UCSD-AML1 (cell line): ENCODE measurements at regions not wholly inside any gene's neighbourhood (a gene's known extent, or its start where the extent isn't known, plus 50 kb on each side); places are given as distances from the start of the nearest gene placed in this dataset.

Source experiments
- DNase-seq: peaks from one replicate; lab custom pipeline; 2025; ENCODE audit not compliant: unreplicated experiment; lab: John Stamatoyannopoulos, UW

DNA sequence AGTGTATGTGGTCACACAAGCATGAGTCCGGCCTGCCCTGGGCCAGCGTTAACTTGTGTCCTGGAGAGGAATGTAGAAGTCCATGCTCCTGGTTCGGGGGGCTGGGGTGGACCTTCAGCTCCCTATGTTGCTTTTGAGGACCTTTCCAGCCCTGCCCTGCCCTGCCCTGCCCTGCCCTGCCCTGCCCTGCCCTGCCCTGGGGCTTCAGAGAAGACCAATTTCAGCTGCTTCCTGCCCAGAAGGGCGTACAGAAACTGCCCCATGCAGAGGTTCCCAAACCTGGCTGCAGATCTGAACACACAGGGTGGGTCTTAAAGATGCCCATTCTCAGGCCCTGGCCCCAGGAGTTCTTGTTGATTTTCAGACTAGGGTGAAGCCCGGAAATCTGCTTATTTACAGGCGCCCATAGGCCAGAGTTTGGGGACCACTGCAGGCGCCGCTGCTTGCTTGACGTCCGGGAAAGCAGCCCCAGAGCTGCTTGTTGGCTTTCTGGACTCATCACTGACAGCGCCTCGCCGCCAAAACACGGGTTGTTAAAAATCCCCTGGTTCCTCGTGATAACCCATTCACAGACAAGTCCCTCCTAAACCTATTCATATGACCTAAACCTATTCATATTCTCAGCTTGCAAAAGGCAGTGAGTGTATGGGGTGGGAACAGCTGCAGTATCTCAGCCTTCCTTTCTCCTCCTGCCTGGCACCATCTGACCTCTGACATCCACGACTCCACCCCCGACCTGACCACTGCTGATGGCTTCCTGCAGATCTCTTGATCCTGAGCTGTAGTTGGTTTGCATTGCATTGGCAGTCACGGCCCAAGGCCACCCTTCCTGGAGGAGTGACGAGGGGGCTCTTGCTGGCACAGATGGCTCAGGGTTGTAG is 198.3 kb downstream of the GLI2 start:
- DNase-seq: no peak

DNA sequence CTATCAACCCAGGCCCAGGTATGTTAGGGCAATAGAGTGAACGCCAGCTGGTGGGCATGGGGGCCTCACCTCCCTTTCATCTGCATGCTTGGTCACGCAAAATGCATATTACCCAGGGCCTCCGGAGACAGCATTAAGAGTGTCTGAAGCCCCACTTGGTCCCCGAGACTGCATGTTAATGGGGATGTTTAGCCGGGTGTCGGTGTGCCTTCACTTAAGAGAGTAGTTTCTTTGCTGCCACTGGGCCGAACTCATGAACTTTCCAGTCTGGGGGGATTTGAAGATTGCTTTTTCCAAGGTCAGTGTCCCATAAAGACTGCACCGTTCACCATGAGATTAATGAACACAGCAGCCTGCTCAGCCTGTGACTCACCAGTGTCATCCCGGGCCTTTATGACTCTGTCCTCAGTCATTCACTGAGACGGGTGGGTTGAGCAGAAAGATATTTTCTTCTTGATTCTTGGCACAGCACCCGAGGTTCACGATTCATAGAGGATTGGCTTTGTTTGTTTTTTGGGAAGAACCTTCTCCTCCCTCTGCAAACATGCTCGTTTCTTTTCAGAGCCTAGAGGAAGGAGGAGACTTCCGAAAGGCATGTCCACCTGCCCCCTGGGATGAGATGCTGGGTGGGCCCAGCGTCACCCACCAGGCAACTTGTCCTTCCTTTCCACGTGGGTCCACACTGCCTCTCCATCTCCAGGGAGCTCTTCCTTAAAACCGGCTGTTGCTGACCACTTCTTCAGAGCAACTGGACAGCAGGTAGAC is 199.1 kb downstream of the GLI2 start:
- DNase-seq: no peak

DNA sequence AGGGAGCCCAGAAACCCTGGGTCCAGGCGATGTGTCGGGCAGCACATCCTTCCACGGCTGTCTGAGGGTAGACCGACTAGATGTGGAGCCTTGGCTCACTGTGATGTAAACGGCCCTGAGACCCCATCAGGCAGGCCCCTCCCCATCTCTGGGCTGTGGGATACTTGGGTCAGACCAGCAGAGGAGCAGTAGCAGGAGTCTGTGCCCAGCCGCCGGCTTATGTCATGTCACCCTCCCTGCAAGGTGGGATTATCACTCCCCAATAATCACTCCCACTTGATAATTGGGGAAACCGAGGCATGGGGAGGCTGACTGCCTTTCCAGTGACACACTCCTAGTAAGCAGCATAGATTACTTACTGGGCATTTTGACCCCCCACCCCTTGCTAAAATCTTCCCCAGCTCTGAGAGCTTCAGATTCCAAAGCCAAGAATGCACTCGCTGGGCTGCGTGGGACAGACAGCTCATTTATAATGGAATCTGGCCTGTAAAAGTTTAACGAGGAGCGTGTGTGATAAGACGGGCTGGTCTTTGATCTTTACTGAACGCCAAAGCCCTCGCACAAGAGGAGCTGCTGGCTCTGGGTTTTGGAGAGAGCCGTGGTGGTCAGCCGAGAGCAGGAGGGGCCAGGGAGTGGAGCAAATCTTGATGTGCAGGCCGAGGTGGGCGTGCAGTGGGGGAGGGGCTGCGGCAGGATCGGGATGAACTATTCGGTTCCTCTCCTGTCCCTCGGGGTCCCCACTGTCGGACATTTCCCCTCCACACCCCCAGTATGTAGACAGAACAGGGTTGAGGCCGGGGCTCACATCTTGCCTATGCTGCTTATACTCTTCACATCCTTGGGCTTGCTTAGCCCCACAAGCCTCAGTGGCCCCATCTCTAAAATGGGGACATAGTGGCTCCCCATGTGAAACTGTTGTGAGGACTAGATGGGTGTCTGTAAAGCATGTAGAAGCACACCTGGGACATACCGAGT is 200.0 kb downstream of the GLI2 start:
- DNase-seq: no peak

- no peak for DNase-seq
Observed at GRCh38 chr2:120936476-120937334, 201.0 kb downstream of the GLI2 start.

GRCh38 chr2:120937686-120938044 is 202.0 kb downstream of the GLI2 start:
- DNase-seq: no peak

DNA sequence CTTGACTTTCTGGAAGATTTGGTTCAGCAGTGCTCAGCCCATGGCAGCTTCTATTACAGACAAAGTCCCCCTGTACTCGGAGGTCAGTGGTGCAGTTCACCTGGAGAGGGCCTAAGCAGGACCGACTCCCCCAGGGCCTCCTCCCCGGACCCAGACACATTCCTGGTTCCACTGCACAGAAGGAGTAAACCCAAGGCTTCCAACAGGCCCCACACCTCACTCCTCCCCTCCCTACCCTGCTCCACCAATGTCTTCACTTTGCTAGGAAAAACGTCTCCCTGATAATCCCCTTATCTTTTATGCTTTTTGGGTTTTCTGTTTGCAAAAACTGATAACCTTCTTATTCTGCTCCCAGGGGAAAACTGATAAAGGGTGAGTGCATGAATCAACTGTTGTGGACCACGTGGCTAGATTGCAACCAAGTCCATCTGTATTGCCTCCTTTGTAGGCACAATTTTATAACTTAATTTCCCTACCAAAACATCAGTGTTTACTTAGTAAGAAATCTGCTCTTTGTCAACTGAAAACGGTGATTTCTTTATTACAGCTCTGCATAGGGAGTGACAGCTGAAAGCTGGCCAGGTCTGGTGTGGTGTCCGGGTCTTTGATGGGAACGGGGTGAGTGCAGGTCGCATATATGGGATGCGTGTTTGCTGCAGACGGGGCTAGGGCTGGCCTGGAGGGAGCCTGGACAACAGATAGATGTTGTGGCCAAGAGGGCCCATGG is 202.5 kb downstream of the GLI2 start:
- no peak for DNase-seq

- DNase-seq: peak; percentile 26
Observed at GRCh38 chr2:120939595-120940318, 204.1 kb downstream of the GLI2 start.

DNA sequence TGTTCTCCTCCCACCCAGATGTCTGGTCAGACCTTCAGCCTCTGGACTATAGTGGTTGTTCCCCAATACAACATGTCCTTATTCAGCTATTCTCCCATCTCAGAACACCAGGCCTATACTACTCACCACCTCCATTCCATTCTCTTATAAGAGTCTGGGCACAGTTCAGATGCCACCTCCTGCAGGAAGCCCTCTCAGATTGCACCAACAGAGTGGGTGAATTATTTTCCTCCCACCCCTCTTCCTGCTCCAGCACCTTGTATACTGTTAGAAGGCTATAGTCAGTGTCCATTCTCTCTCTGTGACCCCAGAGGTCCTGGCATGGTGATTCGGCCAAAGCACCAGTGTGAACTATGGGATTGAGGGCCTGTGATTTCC is 204.6 kb downstream of the GLI2 start:
- no peak for DNase-seq

GRCh38 chr2:120940726-120941256 is 205.1 kb downstream of the GLI2 start:
- DNase-seq: no peak

DNA sequence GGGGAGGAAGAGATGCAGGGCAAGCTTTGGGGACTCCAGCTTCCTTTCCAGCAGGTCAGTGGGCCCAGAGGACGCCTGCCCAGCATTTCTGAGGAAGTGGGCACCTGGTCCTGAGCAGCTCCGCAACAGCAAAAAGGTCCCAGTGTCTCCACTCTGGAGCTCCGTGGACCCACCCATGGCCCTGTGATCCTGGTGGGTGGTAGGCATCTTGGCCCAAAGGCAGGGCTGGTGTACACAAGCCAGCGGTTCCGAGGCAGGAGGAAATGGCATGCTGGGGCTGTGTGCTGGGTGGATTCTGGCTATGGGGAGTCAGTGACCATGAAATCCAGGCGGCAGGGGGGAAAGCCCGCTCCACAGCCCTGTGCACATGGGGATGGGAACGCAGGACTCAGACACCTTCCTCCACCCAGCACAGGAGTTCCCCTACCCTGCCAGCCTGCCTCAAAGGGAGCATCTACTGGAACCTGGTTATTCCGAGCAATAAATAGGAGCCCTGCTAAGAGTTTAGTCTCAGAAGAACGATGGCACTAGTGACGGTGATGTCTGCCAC is 206.0 kb downstream of the GLI2 start:
- no peak for DNase-seq

- DNase-seq: no peak
Observed at GRCh38 chr2:120942658-120943057, 207.0 kb downstream of the GLI2 start.

DNA sequence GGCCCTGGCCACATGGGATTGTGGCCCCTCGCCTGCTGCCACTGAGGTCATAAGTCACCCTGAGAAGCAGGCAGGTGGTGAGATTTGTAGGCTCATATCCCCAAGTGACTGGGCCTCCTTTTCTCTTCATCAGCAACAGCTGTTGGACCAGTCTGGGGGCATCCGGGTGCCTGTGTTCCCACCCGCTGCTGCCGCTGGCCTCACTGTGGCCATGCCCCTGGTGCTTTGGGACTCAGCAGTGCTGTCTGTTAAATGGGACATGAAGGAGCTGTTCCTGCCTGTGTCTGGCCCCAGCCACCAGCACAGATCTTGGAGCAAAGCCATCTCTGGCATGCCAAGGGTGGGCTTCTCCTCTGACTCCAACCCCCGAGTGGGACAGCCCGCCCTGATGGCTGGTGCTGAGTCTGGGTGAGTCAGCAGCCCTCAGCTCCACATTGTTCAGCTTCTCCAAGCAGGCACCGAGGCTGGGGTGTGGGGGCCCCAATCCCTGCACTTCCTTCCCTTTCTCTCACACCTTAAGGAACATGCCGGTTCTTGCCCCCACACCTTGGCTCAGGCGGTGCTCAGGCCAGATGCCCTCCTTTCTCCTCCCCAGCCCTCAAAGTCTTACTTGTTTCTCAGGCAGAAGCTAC is 207.9 kb downstream of the GLI2 start:
- no peak for DNase-seq

DNA sequence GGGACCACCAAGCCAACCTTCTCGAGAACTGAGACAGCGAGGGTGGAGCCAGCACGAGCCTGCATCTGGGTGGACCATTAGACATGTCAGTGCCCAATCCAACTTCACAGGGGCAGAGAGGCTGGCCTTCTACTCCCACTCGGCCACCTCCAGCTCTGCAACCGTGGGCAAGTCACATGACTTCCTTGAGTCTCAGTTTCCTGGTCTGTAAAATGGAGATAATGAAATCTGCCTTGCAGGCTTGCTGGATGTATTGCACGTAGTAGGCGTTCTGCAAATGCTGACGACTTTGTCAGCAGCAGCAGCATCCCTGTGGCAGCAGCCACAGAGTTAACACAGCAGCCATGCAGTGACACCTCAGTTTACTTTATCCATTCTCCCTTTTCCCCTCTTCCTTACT is 208.9 kb downstream of the GLI2 start:
- DNase-seq: no peak

- DNase-seq: no peak
Observed at GRCh38 chr2:120945091-120945490, 209.4 kb downstream of the GLI2 start.

DNA sequence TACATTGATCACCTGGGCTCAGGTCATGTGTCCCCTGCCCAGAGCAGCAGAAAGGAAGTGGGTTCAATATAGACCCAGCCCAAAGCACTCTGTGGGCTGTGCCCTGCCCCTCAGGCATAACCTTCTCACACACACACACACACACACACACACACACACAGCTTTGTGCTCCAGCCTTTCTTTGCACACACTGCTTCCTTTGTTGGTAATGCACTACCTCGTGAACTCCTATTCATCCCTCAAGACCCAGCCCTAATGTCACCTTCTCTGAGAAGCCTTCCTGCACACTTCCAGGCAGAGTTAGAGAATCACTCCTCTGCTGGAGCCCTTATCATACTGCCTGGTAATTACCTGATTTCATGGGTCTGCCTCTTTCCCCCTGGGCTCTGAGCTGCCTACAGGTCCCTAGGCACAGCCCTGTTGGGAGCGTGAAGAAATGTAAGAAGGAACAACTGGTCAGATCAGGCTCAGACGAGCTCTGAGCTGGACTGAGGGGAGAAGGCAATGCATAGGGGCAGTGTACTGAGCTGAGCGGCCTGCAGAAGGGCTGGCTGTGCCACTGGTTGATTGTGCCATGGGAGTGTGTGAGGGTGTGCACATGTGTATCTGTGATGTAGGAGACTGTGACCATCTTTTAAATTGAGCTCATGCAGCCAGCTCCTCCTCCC is 210.3 kb downstream of the GLI2 start:
- no peak for DNase-seq

DNA sequence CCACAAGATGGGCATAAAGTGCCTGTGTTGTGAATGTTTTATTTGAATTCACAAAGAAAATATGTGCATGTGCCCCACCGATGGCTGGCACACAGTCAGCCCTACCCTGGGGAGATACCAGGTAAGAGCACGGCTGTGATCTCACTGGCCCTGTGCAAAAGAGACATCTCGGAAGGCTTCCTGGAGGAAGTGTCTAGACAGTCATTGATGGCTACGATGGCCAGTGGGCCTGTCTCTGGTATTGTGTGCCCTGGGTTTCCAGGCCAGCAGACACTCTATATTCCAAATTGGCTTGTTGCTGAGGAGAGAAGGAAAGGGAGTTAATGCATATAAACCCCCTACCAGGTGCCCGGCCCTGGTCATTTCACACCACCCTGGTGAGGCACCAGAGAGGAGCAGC is 211.7 kb downstream of the GLI2 start:
- DNase-seq: no peak

GRCh38 chr2:120947982-120948661 is 212.5 kb downstream of the GLI2 start:
- DNase-seq: no peak
